Astrocyte of the spinal cord (primary cell): ENCODE measurements at regions not wholly inside any gene's neighbourhood (a gene's known extent, or its start where the extent isn't known, plus 50 kb on each side); places are given as distances from the start of the nearest gene placed in this dataset.

ENCODE experiments used
- DNase-seq: peaks from one replicate; pipeline ENCODE4 v3.0.0; 2011; ENCODE audit warnings: low read depth, low spot score
- H3K4me3 ChIP-seq: 2 replicates; pipeline ENCODE4 v1.5.1; 2011; ENCODE audit warnings: low read depth, mild to moderate bottlenecking, low read length, moderate library complexity
- in situ Hi-C: cut with HindIII; loops from 2 replicates; pipeline ENCODE4 v1.10.0; 2017; ENCODE audit warnings: low sequenced_read_pairs
- TF ChIP-seq, protein P1 (sequence below): IDR thresholded peaks from 2 replicates; pipeline ENCODE4 v1.5.1; 2012; ENCODE audit warnings: low read depth, mild to moderate bottlenecking, low read length, inconsistent platforms

DNA sequence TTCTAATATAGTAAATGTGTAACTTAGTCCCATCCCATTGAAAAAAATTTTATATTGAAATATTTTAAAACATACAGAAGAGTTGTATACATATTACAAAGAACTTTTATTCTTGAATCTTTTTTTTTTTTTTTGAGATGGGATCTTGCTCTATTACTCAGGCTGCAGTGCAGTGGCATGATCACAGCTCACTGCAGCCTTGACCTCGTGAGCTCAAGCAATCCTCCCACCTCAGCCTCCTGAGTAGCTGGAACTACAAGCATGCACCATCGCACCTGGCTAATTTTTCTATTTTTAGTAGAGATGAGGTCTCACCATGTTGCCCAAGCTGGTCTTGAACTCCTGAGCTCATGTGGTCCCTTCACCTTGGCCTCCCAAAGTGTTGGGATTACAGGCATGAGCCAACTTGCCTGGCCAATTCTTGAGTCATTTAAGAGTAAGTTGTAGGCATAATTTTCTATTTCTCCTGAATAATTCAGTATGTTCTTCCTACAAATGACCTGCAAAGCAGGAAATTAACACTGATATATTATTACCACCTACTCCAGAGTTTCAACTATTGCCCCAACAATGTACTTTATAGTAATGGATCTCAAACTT, 153.0 kb upstream of the BMP4 start:
- DNase-seq: no peak
- in situ Hi-C loops: no loop called here
- TF ChIP-seq, protein P1, sequence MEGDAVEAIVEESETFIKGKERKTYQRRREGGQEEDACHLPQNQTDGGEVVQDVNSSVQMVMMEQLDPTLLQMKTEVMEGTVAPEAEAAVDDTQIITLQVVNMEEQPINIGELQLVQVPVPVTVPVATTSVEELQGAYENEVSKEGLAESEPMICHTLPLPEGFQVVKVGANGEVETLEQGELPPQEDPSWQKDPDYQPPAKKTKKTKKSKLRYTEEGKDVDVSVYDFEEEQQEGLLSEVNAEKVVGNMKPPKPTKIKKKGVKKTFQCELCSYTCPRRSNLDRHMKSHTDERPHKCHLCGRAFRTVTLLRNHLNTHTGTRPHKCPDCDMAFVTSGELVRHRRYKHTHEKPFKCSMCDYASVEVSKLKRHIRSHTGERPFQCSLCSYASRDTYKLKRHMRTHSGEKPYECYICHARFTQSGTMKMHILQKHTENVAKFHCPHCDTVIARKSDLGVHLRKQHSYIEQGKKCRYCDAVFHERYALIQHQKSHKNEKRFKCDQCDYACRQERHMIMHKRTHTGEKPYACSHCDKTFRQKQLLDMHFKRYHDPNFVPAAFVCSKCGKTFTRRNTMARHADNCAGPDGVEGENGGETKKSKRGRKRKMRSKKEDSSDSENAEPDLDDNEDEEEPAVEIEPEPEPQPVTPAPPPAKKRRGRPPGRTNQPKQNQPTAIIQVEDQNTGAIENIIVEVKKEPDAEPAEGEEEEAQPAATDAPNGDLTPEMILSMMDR: no peak

GRCh38 chr14:54114941-54115340, 158.3 kb upstream of the BMP4 start:
- no peak for DNase-seq
- in situ Hi-C loops: no loop called here
- TF ChIP-seq, protein P1: no peak

More for the DNA sequence above, 153.0 kb upstream of the BMP4 start:
- no peak overlapping the region for H3K4me3 ChIP-seq

DNA sequence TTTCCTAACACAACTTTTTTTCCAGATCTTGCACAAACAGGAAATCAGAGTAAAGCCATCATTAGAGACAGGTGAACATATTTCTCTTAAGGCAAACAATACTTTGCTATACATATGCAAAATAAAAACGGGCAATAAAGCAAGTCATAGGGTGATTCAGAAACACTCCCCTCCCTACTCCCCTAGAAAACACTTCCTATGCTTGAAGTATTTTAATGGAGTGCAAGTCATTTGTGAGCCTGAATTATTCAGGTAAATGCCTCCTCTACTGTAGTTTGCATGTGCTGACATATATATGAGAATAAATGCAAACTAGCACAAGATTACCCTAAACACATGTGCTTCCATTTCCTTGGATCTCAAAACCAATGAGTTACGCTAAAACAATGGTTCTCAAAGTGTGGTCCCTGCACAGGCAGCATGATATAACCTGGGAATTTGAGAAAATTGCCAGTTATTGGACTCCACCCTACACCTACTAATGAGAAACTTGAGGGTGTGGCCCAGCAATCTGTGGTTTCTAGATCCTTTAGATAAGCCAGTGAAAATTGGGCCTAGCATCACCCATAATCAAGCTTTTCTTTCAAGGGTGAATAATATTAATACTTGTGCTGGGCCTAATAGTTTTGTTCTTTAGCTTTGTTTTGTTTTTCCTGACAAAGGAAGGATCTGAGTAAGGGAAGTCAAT, 159.7 kb upstream of the BMP4 start:
- TF ChIP-seq, protein P1: no peak
- in situ Hi-C loops: no loop called here
- DNase-seq: no peak
- H3K4me3 ChIP-seq: no peak overlapping the region

More at GRCh38 chr14:54114941-54115340, 158.3 kb upstream of the BMP4 start:
- H3K4me3 ChIP-seq: no peak overlapping the region

- no peak overlapping the region for H3K4me3 ChIP-seq
- in situ Hi-C loops: no loop called here
- peak; percentile 38 for DNase-seq
- TF ChIP-seq, protein P1: no peak
Observed at GRCh38 chr14:54116972-54117371, 160.3 kb upstream of the BMP4 start.

DNA sequence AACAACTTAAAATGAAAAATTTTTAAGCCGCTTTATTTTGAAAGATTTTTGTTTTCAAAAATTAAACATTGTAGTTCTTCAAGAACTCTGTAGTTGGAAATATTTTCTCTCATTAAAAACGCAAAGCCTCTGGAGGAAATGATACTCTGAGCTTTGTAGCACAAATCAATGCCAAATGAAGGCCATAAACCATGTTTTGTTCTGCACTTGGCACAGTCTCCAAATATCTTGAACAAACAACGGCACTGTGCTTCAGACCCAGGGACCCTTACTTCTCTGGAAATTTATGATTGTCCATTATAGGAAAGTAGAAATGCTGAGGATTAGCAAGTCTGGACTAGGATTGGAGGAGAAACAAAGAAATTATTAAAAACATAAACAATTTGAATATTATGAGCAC, 160.8 kb upstream of the BMP4 start:
- in situ Hi-C loops: no loop called here
- TF ChIP-seq, protein P1: no peak
- no peak for DNase-seq

GRCh38 chr14:54117924-54118323, 161.3 kb upstream of the BMP4 start:
- H3K4me3 ChIP-seq: no peak overlapping the region
- TF ChIP-seq, protein P1: no peak
- DNase-seq: no peak
- in situ Hi-C loops: no loop called here

More for the DNA sequence above, 160.8 kb upstream of the BMP4 start:
- no peak overlapping the region for H3K4me3 ChIP-seq
